NCI-H1105 (cell line): ENCODE measurements at regions not wholly inside any gene's neighbourhood (a gene's known extent, or its start where the extent isn't known, plus 50 kb on each side); places are given as distances from the start of the nearest gene placed in this dataset.
"Not testable (repeated sequence)": the region's sequence is repeated elsewhere in the genome, so short reads cannot be mapped to it uniquely, and the experiment has no call there.

Experiments
- DNase-seq: peaks from one replicate; lab custom pipeline; 2025; lab: John Stamatoyannopoulos, UW

DNA sequence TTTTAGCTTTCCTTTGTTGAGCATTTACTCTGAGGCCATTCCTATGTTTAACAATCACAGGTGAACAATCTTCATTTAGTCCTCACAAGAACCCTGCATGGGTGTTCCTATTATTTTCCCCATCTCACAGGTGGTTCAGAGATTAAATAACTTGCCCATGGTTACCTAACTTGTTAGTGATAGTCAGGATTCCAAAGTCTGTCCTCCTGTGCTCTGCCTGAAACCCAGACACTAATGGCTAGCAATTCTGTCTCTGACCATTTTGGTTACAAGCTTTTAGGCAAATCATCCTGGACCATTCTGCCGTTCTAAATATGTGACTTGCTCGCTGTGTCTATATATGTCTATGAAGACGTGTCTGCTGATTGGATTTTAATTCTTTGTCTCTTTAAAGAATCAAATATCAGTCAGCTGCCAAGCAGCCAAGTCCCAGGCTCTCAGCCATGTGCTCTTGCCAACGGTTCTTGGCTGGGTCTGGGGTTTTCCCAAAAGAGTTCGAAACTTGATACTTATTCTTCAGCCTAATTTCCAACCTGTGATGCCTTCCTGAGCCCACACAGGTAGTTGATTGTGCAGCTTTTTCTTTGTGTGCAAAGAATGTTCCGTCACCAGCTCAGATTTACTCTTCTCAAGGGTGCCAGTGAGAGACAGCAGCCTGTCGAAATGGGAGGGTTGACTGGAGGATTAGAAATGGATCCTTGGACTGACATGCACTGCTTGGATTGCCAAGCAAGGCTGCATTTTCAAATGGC lies 121.7 kb downstream of the NREP start:
- DNase-seq, result peak; percentile 63

DNA sequence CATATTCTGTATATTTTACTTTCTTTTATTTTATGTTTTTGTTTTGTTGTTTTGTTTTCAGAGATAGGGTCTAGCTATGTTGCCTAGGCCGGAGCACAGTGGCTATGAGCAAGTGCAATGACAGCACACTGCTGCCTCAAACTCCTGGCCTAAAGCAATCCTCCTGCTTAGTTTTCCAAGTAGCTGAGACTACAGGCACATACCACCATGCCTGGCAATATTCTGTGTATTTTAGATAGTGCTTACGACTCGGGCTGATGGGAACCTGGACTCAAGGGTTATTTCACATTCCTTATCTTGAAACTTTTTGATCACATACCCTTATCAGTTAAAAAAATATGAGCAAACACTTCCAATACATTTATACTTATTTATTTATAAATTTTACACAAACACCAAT lies 119.0 kb upstream of the STARD4 start:
- no peak for DNase-seq

DNA sequence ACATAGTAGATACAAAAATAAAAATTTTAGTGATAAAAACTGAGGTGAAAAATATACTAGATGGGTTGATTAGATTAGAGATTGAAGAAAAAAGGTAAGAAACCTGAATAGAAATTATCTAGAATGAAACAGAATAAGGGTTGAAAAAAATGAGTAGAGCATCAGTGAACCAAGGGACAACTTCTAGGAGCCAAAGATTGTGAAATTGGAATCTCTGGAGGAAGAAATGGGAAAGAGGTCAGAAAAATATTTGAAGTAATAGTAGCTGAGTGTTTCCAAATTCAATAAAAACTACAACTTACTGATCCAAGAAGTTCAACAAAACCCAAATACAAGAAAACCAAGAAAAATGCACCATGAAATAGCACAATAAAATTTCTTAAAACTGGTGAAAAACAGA lies 116.6 kb upstream of the STARD4 start:
- DNase-seq, result no peak

DNA sequence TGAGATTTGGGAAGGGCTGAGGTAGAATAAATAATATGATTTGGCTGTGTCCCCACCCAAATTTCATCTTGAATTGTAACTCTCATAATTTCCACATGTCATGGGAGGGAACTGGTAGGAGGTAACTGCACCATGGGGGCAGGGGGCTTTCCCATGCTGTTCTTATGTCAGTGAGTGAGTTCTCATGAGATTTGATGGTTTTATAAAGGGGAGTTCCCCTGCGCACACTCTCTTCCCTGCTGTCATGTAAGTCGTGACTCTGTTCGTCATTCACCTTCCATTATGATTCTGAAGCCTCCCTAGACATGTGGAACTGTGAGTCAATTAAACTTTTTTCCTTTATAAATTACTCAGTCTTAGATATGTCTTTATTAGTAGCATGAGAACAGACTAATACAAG lies 115.5 kb upstream of the STARD4 start:
- DNase-seq, result no peak

DNA sequence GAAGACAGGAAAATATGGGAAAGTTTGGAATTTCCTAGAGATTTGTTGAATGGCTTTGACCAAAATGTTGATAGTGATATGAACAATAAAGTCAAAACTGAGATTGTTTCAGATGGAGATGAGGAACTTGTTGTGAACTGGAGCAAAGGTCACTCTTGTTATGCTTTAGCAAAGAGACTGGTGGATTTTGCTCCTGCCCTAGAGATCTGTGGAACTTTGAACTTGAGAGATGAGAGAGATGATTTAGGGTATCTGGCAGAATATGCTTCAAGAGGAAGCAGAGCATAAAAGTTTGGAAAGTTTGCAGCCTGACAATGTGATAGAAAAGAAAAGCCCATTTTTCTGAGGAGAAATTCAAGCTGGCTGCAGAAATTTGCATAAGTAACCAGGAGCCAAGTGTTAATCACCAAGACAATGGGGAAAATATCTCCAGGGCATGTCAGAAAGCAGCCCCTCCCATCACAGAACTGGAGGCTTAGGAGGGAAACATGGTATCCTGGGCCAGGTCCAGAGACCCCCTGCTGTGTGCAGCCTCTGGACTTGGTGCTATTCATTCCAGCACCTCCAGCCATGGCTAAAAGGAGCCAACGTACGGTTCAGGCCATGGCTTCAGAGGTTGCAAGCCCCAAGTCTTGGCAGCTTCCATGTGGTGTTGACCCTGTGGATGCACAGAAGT lies 114.3 kb upstream of the STARD4 start:
- DNase-seq, result no peak

DNA sequence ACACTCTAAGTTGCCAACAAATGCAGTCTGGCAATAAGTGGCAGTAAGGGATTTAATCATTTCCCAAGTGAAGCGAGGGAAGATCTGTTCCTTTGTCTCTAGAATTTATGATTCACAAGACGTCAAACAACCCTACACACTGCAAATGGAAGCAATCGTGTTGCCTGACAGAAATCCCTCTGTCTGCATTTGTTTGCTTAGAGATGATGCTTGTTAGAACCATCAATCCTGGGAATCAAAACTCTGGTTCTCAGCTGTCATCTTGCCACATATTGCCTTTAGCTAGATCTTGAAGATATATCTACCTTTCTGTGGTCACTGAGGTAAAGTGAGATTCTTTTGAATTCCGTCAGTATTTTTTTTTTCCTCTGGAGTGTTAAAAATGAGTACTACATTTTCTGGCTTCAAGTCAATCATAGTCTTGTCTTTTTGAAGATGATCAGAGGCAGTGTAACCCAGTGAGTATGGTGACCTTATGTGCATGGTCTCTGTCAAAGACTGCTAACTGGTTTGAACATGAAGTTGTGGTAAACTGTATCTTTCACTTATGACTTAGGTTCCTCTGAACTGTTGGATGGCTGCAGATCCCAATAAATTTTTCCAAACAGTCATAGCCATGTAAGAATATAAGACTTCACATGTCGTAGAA lies 106.4 kb upstream of the STARD4 start:
- no peak for DNase-seq

DNA sequence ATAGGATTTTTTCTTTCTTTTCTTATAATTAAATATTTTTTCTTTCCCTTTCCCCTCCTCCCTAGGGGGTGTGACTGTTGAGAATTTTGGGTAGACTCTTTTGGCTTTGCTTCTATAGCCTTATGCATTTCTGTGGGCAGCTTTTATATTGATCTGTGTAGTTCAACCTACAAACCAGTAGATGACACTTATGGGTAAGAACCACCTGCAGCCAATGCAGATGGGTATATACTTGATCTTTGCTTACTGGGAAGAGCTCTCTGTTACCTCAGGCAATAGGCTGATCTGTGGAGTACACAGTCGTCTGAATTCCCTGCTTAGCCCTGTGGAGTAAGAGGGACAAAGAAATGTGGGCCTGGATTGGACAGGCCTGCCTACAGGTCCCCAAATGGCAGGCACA lies 102.7 kb upstream of the STARD4 start:
- DNase-seq, result no peak

DNA sequence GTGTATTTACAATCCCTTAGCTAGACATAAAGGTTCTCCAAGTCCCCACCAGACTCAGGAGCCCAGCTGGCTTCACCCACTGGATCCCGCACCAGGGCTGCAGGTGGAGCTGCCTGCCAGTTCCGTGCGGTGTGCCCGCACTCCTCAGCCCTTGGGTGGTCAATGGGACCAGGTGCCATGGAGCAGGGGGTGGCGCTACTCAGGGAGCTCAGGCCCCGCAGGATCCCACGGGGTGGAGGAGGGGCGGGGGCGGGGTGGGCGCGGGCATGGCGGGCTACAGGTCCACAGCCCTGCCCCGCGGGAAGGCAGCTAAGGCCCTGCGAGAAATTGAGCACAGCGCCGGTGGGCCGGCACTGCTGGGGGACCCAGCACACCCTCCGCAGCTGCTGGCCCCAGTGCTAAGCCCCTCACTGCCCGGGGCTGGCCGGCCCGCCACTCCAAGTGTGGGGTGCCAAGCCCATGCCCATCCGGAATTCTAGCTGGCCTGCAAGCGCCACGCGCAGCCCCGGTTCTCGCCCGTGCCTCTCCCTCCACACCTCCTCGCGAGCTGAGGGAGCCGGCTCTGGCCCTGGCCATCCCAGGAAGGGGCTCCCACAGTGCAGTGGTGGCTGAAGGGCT lies 99.8 kb upstream of the STARD4 start:
- not testable (repeated sequence) for DNase-seq

DNA sequence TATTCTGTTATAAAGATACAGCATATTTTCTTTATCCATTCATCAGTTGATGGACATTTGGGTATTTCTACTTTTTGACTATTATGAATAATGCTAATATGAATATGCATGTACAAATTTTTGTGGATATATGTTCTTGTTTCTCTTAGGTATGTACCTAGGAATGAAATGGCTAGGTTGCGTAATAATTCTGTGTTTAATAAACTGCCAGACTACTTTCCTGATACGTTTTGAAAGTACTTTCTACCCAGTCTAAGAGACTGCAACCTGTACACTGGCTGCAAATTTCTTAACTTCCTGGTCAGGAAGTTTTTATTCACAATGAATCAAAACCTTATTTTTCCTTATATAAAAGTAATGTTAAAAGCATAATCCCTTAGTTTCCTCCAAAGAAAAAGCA lies 93.9 kb upstream of the STARD4 start:
- DNase-seq, result no peak

DNA sequence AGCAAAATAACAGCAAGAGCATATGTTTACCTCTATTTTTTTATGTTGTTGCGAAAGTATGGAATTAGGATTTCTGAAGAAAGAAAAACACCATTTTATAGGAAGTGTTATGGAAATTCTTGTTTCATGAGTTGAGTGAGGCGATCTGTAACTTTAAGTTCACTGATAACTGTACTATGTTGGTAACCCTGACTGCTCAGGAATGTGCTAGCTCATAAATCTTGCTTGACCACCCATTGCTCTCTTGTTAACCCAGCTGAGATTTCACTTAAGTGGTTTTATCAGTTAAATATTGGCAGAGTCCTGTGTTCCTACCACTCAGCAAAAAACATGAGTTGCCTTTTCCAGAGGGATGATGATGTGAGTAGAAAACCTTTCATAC lies 91.1 kb upstream of the STARD4 start:
- no peak for DNase-seq

DNA sequence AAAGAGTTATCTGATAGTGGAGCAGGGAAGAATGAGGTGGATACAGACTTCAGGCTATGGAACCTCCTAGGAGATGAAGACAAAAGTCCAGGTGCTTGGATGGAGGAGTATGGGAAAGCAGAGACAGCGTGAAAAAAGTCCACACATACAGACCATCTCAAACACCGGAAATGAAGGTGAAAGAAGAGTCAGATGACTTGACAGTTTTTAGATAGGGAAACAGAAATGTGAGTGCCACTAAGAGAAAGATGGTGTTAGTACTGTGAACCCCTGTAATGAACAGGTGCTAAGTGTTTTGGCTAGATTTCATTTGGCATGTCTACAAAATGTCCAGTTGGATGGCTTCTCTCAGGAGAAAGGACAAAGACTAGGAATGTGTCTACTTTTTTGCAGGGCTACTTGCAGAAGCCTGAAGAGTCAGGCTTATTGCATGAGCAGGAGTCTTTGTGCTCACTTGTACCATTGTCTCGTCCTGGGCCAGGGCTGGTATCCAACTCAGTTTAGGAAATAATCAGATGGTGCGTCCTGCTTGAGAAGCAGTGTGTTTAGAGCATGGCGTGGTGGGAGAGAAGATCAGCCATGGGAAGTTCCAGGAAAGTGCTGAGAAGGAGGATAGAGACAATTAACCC lies 90.6 kb upstream of the STARD4 start:
- DNase-seq, result no peak

DNA sequence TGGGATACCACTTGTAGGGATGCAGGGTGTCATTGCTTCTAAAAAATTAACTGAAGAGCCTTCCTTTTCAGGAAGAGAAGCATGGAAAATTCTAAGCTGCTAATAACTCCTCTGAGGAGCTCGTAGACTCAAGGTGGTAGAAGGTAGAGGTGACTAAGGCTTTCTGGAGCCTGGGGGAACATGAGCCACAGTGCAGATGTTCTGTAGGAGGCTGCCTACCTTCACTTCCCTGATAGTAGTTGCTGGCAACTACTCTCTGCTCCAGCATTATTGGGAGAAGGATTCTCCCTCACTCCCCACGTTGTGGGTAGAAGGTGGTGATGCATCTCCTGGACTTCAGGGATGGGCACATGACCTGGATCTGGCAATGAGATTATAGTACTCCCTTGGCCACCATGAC lies 86.7 kb upstream of the STARD4 start:
- DNase-seq, result no peak

DNA sequence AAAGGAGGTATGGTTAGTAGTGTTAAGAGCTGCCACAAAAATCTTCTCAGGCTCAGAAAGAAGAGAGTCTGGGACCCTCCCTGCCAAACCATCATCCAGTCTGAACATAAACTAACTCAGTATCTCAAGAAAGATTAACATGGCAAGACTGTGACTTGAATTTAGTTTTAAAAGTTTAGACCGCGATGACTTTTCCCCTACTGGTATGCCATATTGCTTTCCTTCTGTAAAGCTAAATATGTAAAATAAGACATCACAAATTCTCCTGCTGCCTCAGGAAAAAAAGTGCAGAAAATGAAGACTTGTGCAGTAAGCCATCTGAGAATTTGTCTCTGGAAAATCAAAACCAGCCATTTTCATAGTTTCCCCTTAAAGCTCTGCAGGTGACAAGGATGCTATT lies 85.2 kb upstream of the STARD4 start:
- DNase-seq, result no peak

DNA sequence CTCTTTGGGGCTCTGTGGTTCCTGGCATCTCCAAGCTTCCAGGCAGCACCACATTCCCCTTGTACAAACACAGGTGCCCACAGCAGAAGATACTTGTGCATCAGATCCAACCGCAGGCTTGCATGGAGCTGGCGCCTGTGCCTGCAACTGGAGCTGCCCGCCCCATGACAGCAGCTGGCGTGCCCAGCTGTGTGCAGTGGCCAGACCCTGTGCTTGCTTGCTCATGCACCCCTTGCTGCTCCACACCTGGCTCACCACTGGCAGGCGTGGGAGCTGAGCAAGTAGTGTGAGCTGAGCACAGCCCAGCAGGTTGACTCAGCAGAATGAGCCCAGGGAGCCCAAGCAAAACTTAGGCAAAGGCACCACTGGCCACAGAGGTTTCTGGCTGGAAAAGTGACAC lies 84.4 kb upstream of the STARD4 start:
- no peak for DNase-seq

DNA sequence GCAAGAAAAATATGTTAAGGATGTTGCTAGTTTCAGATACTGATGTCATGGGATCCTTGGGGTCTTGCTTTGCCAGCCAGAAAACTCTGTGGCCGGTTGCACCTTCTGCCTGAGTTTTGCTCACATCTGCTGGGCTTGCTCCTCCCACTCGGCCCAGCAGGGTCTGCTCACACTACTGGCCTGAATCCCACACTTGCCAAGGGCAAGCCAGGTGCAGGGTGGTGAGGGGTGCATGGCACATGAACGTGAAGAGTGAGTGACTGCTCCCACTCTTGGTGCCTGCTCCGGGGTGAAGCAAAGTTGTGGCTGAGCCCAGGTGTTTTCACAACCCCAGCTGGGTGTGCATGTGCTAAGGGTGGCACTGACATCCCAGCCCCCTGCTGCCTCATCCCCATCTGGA lies 83.1 kb upstream of the STARD4 start:
- DNase-seq, result no peak

DNA sequence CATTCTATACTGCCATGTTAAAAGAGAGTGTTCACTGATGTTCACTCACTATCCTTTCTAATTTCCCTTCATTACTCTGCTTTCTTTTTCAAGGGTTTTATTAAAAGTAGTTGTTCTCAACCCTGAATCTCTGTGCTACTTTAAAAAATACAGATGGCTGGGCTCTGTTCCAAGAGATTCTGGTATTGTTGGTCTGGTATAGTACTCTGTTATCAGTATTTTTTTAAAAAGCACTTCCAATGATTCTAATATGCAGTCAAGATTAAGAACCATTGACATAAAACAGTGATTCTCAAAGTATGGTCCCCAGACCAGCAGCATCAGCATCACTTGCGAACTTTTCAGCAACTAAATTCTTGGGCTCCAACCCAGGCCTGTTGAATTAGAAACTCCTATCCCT lies 77.0 kb upstream of the STARD4 start:
- no peak for DNase-seq

DNA sequence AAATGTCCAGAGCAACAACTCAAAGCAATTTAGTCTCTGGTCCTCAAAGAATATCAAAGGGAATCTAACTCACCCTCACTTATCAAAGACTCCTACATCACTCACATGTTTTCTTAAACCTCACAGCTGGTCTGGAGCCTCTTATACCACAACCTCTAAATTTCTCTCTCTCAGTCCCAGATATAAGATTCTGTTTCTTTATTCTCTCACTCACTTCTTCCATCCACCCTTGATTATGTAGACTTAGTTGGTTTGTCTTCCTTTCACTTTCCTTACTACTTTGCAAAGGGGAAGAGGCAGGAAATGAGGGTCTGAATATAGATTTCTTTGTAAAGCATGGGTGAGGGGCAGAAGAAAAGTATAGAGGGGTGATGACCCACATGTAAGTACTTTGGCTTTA lies 75.4 kb upstream of the STARD4 start:
- DNase-seq, result no peak

DNA sequence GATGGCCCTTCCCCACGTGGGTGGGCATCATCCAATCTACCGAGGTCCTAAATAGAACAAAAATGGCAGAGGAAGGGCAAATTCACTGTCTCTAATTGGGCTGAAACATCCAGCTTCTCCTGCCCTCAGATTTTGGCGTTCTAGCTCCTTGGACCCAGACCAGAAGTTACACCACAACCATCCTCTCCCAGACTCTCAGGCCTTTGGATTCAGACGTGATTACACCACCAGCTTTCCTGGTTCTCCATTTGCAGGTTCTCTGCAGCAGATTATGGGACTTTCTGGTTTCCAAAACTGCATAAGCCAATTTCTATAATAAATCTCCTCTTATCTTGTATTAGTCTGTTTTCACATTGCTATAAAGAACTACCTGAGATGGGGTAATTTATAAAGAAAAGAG lies 73.6 kb upstream of the STARD4 start:
- no peak for DNase-seq

DNA sequence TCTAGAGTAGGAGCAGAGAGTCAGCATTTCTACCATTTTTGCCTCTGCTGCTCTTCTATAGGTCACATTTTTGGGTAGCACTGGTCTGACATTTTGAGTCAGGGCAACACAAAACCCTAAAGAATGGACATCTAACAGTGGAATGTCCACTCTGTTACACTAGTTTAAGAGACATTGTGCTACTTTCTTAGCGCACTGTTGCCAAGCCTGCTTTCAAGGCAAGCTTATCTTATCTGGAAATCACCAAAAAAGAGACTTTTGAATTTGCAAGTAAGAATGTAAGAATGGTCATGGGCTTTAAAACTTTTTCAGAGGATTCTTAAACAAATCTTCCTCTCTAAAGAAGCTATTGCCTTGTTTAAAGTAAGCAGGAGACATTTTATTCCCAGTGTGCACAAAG lies 73.0 kb upstream of the STARD4 start:
- DNase-seq, result no peak

DNA sequence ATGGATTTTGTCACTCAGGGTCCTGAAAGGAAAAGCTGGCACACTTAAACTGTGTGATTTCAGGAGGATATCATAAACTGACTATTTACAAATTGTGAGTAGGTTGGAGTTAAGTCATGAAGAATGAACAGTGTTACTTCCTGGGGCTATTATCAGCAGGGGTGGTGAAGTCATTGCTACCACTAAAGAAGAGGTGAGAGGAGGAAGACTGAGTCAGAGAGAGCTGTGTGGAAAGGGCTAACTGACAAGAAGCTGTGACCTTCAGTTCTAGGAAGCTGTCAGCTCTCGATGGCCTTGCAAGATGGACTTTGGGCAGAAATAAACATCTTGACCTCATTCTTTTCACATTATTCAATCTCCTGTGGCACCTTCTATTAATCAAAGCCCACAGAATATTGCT lies 72.3 kb upstream of the STARD4 start:
- DNase-seq, result no peak

DNA sequence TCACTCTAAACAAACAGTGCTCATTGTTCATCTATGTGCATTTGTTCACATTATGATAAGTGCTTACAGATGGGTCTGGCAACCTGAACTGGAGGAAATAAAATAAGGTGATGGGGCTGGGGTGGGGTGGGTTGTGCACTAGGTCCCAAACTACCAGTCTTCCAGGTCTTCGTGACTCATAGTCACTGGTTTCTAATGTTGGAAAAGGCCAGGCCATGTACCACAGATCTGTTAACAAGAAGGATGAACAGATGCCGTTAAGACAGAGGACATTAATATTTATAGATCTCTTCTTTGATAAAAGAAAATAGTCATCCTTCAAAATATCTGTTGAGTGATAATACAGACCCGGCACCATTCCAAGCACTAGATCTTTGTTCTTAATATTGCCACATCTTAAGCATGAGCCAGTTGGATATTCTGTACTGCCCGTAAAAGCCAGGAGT lies 71.4 kb upstream of the STARD4 start:
- no peak for DNase-seq

DNA sequence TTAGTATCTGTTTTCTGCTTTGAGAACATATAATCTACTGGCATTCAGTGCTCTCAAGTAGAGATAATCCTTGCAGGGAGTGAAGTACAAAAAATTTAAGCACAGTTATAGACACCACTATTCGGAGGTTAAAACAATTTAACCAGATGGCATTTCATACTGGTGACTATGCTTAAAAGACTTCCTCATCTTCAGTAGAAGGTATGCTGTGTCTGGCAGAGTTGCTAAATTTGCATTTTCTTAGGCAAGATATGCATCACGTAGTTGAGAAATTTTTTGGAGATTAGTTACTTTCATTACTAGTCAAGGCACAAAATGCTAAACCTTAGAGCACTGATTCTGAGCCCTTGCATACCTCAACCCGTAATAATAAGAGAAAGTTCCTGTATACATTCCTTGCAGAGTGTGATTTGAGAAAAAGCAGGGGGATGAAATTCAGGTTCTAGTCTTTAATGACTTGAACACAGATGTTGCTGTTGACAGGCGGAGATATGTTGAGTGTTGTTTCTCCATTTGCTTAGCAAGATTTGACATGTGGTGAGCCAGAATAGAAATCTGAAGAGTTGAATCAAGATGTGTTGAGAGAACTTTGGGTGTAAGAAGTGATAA lies 70.8 kb upstream of the STARD4 start:
- no peak for DNase-seq
